Skeletal muscle cell (primary cell): ENCODE measurements at regions not wholly inside any gene's neighbourhood (a gene's known extent, or its start where the extent isn't known, plus 50 kb on each side); places are given as distances from the start of the nearest gene placed in this dataset.
"Not testable (repeated sequence)": the region's sequence is repeated elsewhere in the genome, so short reads cannot be mapped to it uniquely, and the experiment has no call there.

Experiments used
- DNase-seq: peaks from one replicate; pipeline ENCODE4 v3.0.0-alpha.2; 2010; ENCODE audit warnings: low read depth
- H3K4me3 ChIP-seq: 2 replicates; pipeline ENCODE4 v1.5.1; 2011; ENCODE audit warnings: low read depth, mild to moderate bottlenecking, control low read depth, low read length, moderate library complexity

- no peak for DNase-seq
- H3K4me3 ChIP-seq, result no peak overlapping the region
Observed at GRCh38 chr1:182181167-182181572, 119.7 kb upstream of the ZNF648 start.

- no peak for DNase-seq
- H3K4me3 ChIP-seq, result no peak overlapping the region
Observed at GRCh38 chr1:182175361-182175931, 113.9 kb upstream of the ZNF648 start.

- DNase-seq, result no peak
- H3K4me3 ChIP-seq, result no peak overlapping the region
Observed at GRCh38 chr1:182174513-182174855, 113.0 kb upstream of the ZNF648 start.

- DNase-seq, result peak; percentile 16
- no peak overlapping the region for H3K4me3 ChIP-seq
Observed at GRCh38 chr1:182173808-182174512, 112.4 kb upstream of the ZNF648 start.

GRCh38 chr1:182172699-182173098 lies 111.2 kb upstream of the ZNF648 start:
- no peak for DNase-seq
- no peak overlapping the region for H3K4me3 ChIP-seq

GRCh38 chr1:182170891-182171461 lies 109.5 kb upstream of the ZNF648 start:
- DNase-seq, result no peak
- H3K4me3 ChIP-seq, result no peak overlapping the region

- DNase-seq, result no peak
- no peak overlapping the region for H3K4me3 ChIP-seq
Observed at GRCh38 chr1:182169203-182169602, 107.7 kb upstream of the ZNF648 start.

GRCh38 chr1:182166750-182167149 lies 105.2 kb upstream of the ZNF648 start:
- DNase-seq, result no peak

GRCh38 chr1:182166321-182166720 lies 104.8 kb upstream of the ZNF648 start:
- DNase-seq, result no peak

More at GRCh38 chr1:182166750-182167149, 105.2 kb upstream of the ZNF648 start:
- no peak overlapping the region for H3K4me3 ChIP-seq

GRCh38 chr1:182164273-182164672 lies 102.8 kb upstream of the ZNF648 start:
- H3K4me3 ChIP-seq, result no peak overlapping the region
- no peak for DNase-seq

More at GRCh38 chr1:182166321-182166720, 104.8 kb upstream of the ZNF648 start:
- no peak overlapping the region for H3K4me3 ChIP-seq

GRCh38 chr1:182163821-182164223 lies 102.3 kb upstream of the ZNF648 start:
- DNase-seq, result no peak
- no peak overlapping the region for H3K4me3 ChIP-seq

- no peak overlapping the region for H3K4me3 ChIP-seq
- no peak for DNase-seq
Observed at GRCh38 chr1:182159443-182159842, 97.9 kb upstream of the ZNF648 start.

GRCh38 chr1:182157187-182157586 lies 95.7 kb upstream of the ZNF648 start:
- no peak overlapping the region for H3K4me3 ChIP-seq
- no peak for DNase-seq

- H3K4me3 ChIP-seq, DNase-seq: not testable (repeated sequence)
Observed at GRCh38 chr1:182154425-182154824, 92.9 kb upstream of the ZNF648 start.

- H3K4me3 ChIP-seq, result no peak overlapping the region
- DNase-seq, result peak; percentile 91
Observed at GRCh38 chr1:182149411-182149965, 88.0 kb upstream of the ZNF648 start.

- H3K4me3 ChIP-seq, result no peak overlapping the region
- DNase-seq, result no peak
Observed at GRCh38 chr1:182147951-182148350, 86.4 kb upstream of the ZNF648 start.

- no peak for DNase-seq
- no peak overlapping the region for H3K4me3 ChIP-seq
Observed at GRCh38 chr1:182147136-182147820, 85.8 kb upstream of the ZNF648 start.

GRCh38 chr1:182146286-182146685 lies 84.8 kb upstream of the ZNF648 start:
- DNase-seq, result no peak
- H3K4me3 ChIP-seq, result no peak overlapping the region

GRCh38 chr1:182145441-182145840 lies 83.9 kb upstream of the ZNF648 start:
- H3K4me3 ChIP-seq, result no peak overlapping the region
- no peak for DNase-seq

GRCh38 chr1:182144646-182145030 lies 83.1 kb upstream of the ZNF648 start:
- no peak overlapping the region for H3K4me3 ChIP-seq
- no peak for DNase-seq
